ENCODE measurements at regions not wholly inside any gene's neighbourhood (a gene's known extent, or its start where the extent isn't known, plus 50 kb on each side); places are given as distances from the start of the nearest gene placed in this dataset.

DNA sequence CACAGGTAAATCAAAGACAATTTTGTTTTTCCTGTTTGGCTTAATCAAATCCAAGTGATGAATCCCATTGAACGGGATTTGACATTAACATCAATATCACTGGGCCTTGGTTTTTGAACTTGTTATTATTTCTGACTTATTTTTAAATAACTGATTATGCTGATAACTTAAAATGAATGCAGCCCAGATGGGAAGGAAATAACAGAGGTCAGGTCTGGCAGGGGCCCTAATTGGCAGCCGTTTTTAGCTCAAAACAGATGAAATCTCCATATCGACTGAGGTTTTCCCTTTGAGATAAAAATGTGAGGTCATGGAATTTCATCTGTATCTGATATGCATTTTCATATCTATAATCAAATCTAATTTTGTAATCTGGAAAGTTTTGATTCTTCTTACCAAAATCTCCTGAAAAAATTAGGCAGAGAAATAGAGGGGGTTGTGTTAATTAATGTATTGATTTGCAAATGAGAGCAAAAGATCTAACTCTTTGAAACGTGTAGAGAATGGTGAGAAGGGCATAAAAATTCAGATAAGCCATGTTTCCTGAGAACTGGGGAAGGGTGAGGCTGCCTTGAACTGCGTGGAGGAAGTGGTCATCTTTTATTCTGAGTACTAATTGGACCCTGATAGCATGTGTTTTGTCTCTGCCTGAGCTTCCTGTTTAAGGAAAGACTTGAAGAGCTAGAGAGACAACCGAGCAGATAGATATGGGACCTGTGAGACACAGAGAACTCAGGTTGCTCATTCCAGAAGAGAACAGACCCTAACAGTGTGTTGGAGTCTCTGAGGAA, 98.2 kb upstream of the C1QTNF9B start:
- TF ChIP-seq, protein P1, sequence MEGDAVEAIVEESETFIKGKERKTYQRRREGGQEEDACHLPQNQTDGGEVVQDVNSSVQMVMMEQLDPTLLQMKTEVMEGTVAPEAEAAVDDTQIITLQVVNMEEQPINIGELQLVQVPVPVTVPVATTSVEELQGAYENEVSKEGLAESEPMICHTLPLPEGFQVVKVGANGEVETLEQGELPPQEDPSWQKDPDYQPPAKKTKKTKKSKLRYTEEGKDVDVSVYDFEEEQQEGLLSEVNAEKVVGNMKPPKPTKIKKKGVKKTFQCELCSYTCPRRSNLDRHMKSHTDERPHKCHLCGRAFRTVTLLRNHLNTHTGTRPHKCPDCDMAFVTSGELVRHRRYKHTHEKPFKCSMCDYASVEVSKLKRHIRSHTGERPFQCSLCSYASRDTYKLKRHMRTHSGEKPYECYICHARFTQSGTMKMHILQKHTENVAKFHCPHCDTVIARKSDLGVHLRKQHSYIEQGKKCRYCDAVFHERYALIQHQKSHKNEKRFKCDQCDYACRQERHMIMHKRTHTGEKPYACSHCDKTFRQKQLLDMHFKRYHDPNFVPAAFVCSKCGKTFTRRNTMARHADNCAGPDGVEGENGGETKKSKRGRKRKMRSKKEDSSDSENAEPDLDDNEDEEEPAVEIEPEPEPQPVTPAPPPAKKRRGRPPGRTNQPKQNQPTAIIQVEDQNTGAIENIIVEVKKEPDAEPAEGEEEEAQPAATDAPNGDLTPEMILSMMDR (conservative IDR thresholded peaks at IDR 0.05), result no peak
- H3K27me3 Mint-ChIP-seq, result no peaks in the 10 kb centered on the region
- H3K4me3 Mint-ChIP-seq, result no peak overlapping the region
- peaks cover 14% of the 10 kb centered on the region for H3K4me1 Mint-ChIP-seq (ENCODE audit: unreplicated experiment)
- H3K27ac Mint-ChIP-seq, result no peak overlapping the region
- DNase-seq (ENCODE audit: extremely low spot score, unreplicated experiment), result no peak
- peaks cover 5% of the 10 kb centered on the region for H3K36me3 Mint-ChIP-seq
- peaks cover 5% of the 10 kb centered on the region for H3K9me3 Mint-ChIP-seq

DNA sequence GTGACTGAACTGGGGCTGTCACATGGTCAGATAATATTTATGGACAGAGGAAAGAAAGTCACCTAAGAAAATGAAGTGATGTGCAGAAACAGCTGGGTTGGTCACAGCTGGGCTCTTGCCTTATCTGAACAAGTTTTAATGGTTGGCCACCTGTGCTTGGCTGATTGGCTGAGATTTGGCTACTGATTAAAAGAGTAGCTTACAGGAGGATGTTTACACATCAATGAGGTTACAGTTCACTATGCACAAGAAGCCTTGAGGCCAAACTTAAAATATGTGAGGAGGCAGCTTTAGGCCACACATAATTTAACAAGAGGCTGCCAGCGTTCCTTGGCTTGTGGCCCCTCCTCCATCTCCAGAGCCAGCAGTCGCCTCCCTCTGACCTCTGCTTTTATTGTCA, 99.2 kb upstream of the C1QTNF9B start:
- Mint-ChIP-seq H3K4me1 (ENCODE audit: unreplicated experiment) (peaks cover 10% of the 10 kb centered on the region), H3K9me3 (peaks cover 5% of the 10 kb centered on the region), H3K27ac (no peak overlapping the region), H3K27me3 (no peaks in the 10 kb centered on the region), H3K4me3 (no peak overlapping the region), H3K36me3 (peaks cover 5% of the 10 kb centered on the region)
- DNase-seq (ENCODE audit: extremely low spot score, unreplicated experiment), result no peak
- TF ChIP-seq, protein P1 (conservative IDR thresholded peaks at IDR 0.05), result no peak

DNA sequence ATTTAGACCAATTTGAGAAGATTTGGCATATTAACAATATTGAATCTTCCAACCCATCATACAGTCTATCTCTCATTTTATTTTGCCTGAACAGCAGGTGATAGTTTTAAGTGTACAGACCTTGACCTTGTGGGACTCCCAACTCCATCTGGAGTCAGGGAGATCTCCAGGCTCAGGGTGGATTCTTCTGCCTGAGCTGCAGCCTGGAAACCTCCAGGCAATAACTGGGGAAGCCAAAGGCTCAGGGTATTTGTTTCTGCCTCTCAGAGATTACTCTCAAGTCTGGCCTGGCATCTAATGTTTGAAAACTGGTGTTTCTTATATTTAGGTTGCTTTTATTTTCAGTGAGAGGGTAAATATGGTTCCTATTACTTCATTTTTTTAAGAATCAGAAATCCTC, 102.1 kb upstream of the C1QTNF9B start:
- Mint-ChIP-seq H3K36me3 (peaks cover under 1% of the 10 kb centered on the region), H3K4me3 (no peak overlapping the region), H3K27ac (no peak overlapping the region), H3K4me1 (ENCODE audit: unreplicated experiment) (peaks cover 10% of the 10 kb centered on the region), H3K27me3 (no peaks in the 10 kb centered on the region), H3K9me3 (peaks cover under 1% of the 10 kb centered on the region)
- DNase-seq (ENCODE audit: extremely low spot score, unreplicated experiment), result no peak
- TF ChIP-seq, protein P1 (conservative IDR thresholded peaks at IDR 0.05), result no peak

DNA sequence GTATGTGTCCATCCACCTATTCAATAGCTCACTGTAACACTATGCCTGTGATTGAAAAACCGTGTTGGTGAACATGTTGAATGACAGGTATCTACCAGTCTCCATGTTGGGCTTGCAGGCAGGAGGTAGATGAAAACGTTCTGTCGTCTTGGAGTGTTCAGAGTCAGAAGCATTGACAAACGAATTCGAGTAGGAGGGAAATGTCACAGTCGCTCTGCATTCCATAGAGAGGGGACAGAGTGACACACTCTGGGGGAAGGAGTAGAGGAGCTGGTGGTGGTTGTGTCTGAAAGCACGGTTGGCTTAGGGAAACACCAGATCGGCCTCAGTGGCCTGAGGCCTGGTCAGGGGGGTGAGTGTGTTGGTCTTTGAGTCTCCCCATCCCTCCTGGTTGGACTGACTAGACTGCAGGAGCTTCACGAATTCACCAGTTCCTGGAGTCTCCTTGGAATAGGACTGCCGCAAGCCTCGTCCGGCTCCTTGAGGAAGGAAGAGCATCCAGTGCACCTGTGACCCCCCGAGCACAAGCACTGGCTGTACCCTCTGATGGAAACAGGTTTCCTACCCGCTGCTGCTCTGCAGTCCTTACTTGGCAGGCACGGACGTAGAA, 105.0 kb upstream of the C1QTNF9B start:
- no peaks in the 10 kb centered on the region for H3K27me3 Mint-ChIP-seq
- no peaks in the 10 kb centered on the region for H3K9me3 Mint-ChIP-seq
- H3K36me3 Mint-ChIP-seq, result no peaks in the 10 kb centered on the region
- no peak overlapping the region for H3K4me3 Mint-ChIP-seq
- TF ChIP-seq, protein P1 (conservative IDR thresholded peaks at IDR 0.05), result no peak
- H3K4me1 Mint-ChIP-seq (ENCODE audit: unreplicated experiment), result peaks cover 19% of the 10 kb centered on the region
- H3K27ac Mint-ChIP-seq, result no peak overlapping the region
- DNase-seq (ENCODE audit: extremely low spot score, unreplicated experiment), result no peak

DNA sequence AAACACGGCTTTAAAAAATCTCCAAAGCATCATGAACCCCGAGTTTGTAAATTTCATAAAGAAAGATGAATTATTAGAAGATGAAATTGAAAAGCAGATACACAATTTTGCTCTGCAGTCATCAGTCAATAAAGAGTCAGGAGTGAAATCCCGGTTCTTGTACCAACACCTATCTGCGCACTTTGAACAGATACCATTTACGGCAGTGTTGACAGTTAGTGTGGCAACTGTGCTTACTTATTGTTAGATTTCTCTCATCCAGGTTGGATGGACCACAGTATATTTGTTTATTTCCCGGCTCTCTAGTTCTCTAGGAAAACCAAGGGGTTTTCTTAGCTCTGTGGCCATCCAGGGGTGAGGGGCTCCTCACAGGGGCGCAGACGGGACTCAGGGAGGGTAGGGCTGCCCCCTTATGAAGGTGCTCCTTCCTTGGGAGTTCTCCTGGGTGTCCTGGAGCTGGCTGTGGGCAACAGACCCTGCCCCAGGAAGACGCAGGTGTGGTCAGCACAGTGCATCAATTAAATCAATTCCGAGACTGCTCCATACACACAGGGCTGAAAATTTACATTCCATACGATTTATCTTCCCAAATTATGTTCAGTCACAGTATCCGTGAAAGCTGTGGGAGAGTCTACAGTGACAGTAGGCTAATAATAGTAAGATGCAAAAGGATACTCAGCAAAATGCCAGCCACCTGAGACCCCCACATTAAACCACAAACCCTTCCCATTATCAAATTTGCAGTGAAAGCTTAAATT, 107.0 kb upstream of the C1QTNF9B start:
- Mint-ChIP-seq H3K4me1 (ENCODE audit: unreplicated experiment) (peaks cover 19% of the 10 kb centered on the region), H3K4me3 (no peak overlapping the region), H3K36me3 (no peaks in the 10 kb centered on the region), H3K9me3 (no peaks in the 10 kb centered on the region), H3K27me3 (peaks cover 1% of the 10 kb centered on the region), H3K27ac (no peak overlapping the region)
- DNase-seq (ENCODE audit: extremely low spot score, unreplicated experiment), result no peak
- TF ChIP-seq, protein P1 (conservative IDR thresholded peaks at IDR 0.05), result no peak

All from type B pancreatic cell (in vitro differentiated cells).